Trophoblast cell (in vitro differentiated cells and primary cell): ENCODE measurements at regions not wholly inside any gene's neighbourhood (a gene's known extent, or its start where the extent isn't known, plus 50 kb on each side); places are given as distances from the start of the nearest gene placed in this dataset.

ENCODE experiments used
- DNase-seq, 2 donors: peaks; one replicate each; pipeline ENCODE4 v3.0.0-alpha.2; 2016
- H2AFZ ChIP-seq: 2 replicates; pipeline ENCODE4 v1.6.1; 2013; ENCODE audit warnings: low read length, moderate library complexity, mild to moderate bottlenecking; ENCODE audit not compliant: insufficient read depth, poor library complexity
- H2AK5ac ChIP-seq: 2 replicates; pipeline ENCODE4 v1.6.1; 2013; ENCODE audit warnings: mild to moderate bottlenecking, low read length
- H2BK120ac ChIP-seq: 2 replicates; pipeline ENCODE4 v1.6.1; 2013; ENCODE audit warnings: low read length, mild to moderate bottlenecking, moderate library complexity; ENCODE audit not compliant: insufficient read depth, poor library complexity
- H2BK12ac ChIP-seq: 2 replicates; pipeline ENCODE4 v1.6.1; 2013; ENCODE audit warnings: mild to moderate bottlenecking, low read length, moderate library complexity
- H2BK5ac ChIP-seq: 2 replicates; pipeline ENCODE4 v1.6.1; 2013; ENCODE audit warnings: low read length, low read depth, moderate library complexity, mild to moderate bottlenecking; ENCODE audit not compliant: poor library complexity
- H3K14ac ChIP-seq: 2 replicates; pipeline ENCODE4 v1.6.1; 2013; ENCODE audit warnings: mild to moderate bottlenecking, low read length
- H3K18ac ChIP-seq: 2 replicates; pipeline ENCODE4 v1.6.1; 2013; ENCODE audit warnings: mild to moderate bottlenecking, low read length
- H3K23ac ChIP-seq: 2 replicates; pipeline ENCODE4 v1.6.1; 2013; ENCODE audit warnings: low read length
- H3K27ac ChIP-seq: 2 replicates; pipeline ENCODE4 v1.5.1; 2013; ENCODE audit warnings: low read depth, mild to moderate bottlenecking, inconsistent platforms, low read length, moderate library complexity
- H3K27me3 ChIP-seq: 2 replicates; pipeline ENCODE4 v1.6.1; 2013; ENCODE audit warnings: inconsistent platforms, mild to moderate bottlenecking, low read length, moderate library complexity; ENCODE audit not compliant: insufficient read depth
- H3K36me3 ChIP-seq, 2 experiments: 1 replicate in 1 of 2; 2 replicates in 1 of 2; pipeline ENCODE4 v1.6.1; 2013; ENCODE audit warnings: low read length in 2 of 2, mild to moderate bottlenecking in 2 of 2, moderate library complexity in 1 of 2; ENCODE audit not compliant: insufficient read depth in 2 of 2, control insufficient read depth in 1 of 2
- H3K4ac ChIP-seq: 2 replicates; pipeline ENCODE4 v1.6.1; 2013; ENCODE audit warnings: low read depth, mild to moderate bottlenecking, low read length, moderate library complexity
- H3K4me1 ChIP-seq, 2 experiments: 1 replicate in 1 of 2; 2 replicates in 1 of 2; pipeline ENCODE4 v1.6.1; 2013; ENCODE audit warnings: low read length in 2 of 2, mild to moderate bottlenecking in 2 of 2, moderate library complexity in 1 of 2; ENCODE audit not compliant: insufficient read depth in 2 of 2, control insufficient read depth in 1 of 2
- H3K4me2 ChIP-seq: 2 replicates; pipeline ENCODE4 v1.6.1; 2013; ENCODE audit warnings: inconsistent platforms, mild to moderate bottlenecking, low read length, moderate library complexity
- H3K4me3 ChIP-seq: 2 replicates; pipeline ENCODE4 v1.5.1; 2013; ENCODE audit warnings: mild to moderate bottlenecking, low read depth, low read length, inconsistent platforms
- H3K79me1 ChIP-seq: one replicate; pipeline ENCODE4 v1.6.1; 2013; ENCODE audit warnings: low read length
- H3K79me2 ChIP-seq: 2 replicates; pipeline ENCODE4 v1.6.1; 2013; ENCODE audit warnings: low read length, mild to moderate bottlenecking; ENCODE audit not compliant: control insufficient read depth, insufficient read depth, poor library complexity
- H3K9ac ChIP-seq: 2 replicates; pipeline ENCODE4 v1.6.1; 2013; ENCODE audit warnings: mild to moderate bottlenecking, low read length
- H3K9me3 ChIP-seq: 2 replicates; pipeline ENCODE4 v1.6.1; 2013; ENCODE audit warnings: low read depth, mild to moderate bottlenecking, control low read depth, inconsistent platforms, low read length; ENCODE audit not compliant: insufficient read depth
- H4K12ac ChIP-seq: 2 replicates; pipeline ENCODE4 v1.6.1; 2013; ENCODE audit warnings: low read depth, mild to moderate bottlenecking, low read length, moderate library complexity
- H4K8ac ChIP-seq: 2 replicates; pipeline ENCODE4 v1.6.1; 2013; ENCODE audit warnings: low read depth, mild to moderate bottlenecking, low read length, moderate library complexity
- H4K91ac ChIP-seq: one replicate; pipeline ENCODE4 v1.6.1; 2013; ENCODE audit warnings: low read depth, mild to moderate bottlenecking, low read length, moderate library complexity
- WGBS: extraction: QIAGEN DNeasy Blood & Tissue Kit; methylation state at CpG from one replicate; pipeline ENCODE4 v1.1.7; 2013; ENCODE audit warnings: missing lambda C conversion rate; ENCODE audit not compliant: insufficient read length, insufficient coverage; ENCODE audit errors: extremely low coverage; 5-methylcytosine and 5-hydroxymethylcytosine counted together

DNA sequence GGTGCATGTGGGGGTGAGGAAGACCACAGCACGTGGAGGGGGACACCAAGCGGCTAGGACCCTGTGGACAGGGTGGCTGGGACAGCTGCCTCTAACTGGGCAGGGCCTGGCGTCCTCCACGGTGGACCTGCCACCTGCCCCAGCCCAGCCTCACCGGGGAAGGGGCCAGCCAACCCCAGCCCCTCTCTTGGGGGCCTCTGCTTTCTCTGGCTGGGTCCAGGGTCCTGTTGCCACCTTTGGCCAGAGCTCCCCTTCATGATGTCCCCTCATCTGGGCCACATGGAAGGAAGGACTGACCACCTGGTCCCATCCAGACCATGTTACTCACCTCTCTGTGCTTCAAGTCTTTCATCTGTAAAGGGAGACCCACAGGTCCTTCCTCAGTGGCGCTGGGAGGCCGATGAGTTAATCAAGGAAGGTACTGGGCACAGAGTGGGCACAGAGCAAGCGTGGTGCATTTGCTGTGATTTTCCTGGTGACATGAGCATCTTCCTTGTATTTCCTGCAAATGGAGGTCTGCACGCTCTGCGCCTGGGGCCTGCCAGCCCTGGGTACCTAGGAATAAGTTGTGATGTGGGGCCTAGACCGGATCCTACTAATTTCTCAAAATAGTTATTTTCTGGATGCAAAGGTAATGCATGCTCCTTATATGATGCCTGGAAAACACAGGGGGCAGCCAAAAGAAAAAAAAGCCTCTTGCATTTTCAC, 538.4 kb downstream of the TBC1D22A start:
- peaks cover 78% of the 10 kb centered on the region for H3K9me3 ChIP-seq
- no peak overlapping the region for H2AFZ ChIP-seq
- H4K12ac ChIP-seq, result no peak overlapping the region
- no peak overlapping the region for H3K9ac ChIP-seq
- no peak overlapping the region for H3K4ac ChIP-seq
- H3K18ac ChIP-seq, result no peak overlapping the region
- H2AK5ac ChIP-seq, result no peak overlapping the region
- H3K79me2 ChIP-seq, result no peaks in the 10 kb centered on the region
- H4K8ac ChIP-seq, result no peak overlapping the region
- no peak overlapping the region for H3K27ac ChIP-seq
- H3K4me2 ChIP-seq, result no peak overlapping the region
- no peak for DNase-seq
- H3K36me3 ChIP-seq, result no peaks in the 10 kb centered on the region
- no CpG with 5 or more reads among the region's 11 CpGs for WGBS
- H3K23ac ChIP-seq, result no peak overlapping the region
- no peaks in the 10 kb centered on the region for H3K4me1 ChIP-seq
- no peak overlapping the region for H4K91ac ChIP-seq
- no peak overlapping the region for H2BK120ac ChIP-seq
- no peak overlapping the region for H2BK5ac ChIP-seq
- H2BK12ac ChIP-seq, result no peak overlapping the region
- peak overlapping the region; percentile 25 for H3K4me3 ChIP-seq
- H3K14ac ChIP-seq, result no peak overlapping the region
- H3K27me3 ChIP-seq, result no peaks in the 10 kb centered on the region
- no peaks in the 10 kb centered on the region for H3K79me1 ChIP-seq

DNA sequence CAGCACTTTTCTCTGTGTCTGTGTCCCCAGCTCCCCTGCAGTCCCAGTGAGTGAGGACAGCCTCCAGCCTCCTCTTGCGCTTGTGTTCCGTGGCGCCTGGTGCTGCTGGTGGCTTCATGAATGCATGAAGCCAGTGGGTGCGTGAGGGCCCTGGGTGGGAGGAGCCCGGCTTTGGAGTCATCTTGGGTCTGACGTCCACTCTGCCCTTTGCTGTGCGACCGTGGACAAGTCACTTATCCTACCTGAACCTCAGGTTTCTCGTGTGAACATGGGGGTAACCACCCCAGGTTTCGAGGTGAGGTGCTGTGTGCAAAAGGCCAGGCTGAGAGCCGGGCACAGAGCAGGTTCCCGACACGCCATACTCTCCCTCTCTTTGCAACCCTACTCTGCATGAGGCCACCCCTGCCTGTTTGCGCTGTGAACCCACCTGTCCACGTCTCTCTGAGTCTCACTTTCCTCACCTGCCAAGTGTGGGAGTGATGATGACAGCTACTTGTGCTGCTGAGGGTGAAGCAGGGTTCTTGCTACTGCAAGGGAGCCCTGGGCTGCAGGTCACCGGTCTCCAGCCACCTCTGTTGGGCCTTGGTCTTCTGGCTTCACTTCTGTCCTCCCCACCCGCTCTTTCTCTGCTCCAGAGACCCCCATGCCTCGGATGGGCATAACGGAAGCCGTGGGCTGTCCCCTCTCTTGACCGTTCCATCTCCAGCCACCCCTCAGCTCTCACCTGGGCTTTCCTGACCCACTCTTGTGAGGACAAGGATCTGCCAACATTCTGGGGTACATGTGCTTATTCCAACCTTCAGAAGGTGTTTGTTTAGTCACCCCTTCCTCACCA, 537.6 kb downstream of the TBC1D22A start:
- Histone ChIP-seq H2BK5ac (no peak overlapping the region), H3K23ac (no peak overlapping the region), H3K14ac (no peak overlapping the region), H3K9me3 (peaks cover 85% of the 10 kb centered on the region), H2BK120ac (no peak overlapping the region), H3K4me3 (peak overlapping the region; percentile 25), H3K79me1 (no peaks in the 10 kb centered on the region), H3K36me3 (no peaks in the 10 kb centered on the region), H3K27me3 (no peaks in the 10 kb centered on the region), H2AK5ac (no peak overlapping the region), H3K4ac (no peak overlapping the region), H3K4me1 (no peaks in the 10 kb centered on the region), H4K8ac (no peak overlapping the region), H2BK12ac (no peak overlapping the region), H3K27ac (no peak overlapping the region), H3K18ac (no peak overlapping the region), H2AFZ (no peak overlapping the region), H3K9ac (no peak overlapping the region), H3K4me2 (no peak overlapping the region), H4K12ac (no peak overlapping the region), H4K91ac (no peak overlapping the region), H3K79me2 (no peaks in the 10 kb centered on the region)
- no peak for DNase-seq
- no CpG with 5 or more reads among the region's 21 CpGs for WGBS

DNA sequence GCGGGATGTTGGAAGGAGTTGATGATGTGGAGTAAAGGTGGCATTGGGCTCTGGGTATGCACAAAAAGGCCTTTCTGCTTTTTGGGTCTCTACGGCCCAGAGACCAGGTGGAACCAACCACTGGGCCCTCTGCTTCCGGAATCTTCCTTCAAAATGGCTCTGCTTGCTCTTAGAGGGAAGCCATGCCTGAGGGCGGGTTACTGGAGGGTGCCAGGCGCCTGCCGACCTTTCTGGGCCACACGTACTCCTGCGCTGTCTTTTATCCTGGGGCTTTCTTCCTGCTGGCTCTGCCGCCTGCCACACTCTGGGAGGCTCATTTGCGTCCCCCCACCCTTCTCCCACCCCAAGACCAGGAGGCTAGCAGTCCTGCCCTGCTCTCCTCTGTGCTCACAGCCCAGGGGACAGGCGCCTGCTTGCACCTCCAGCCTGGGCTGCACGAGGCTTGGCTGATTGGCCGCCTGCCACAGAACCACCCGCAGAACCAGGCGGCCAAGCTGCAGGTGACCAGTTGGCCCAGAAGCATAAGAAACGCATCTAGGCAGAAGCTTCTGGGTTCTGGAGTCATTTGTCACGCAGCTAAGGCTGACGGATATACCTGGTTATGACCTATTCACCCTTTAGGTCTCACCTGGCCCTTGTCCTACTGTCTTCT, 536.9 kb downstream of the TBC1D22A start:
- no peak overlapping the region for H2BK5ac ChIP-seq
- no peaks in the 10 kb centered on the region for H3K79me2 ChIP-seq
- H4K12ac ChIP-seq, result no peak overlapping the region
- WGBS, result no CpG with 5 or more reads among the region's 18 CpGs
- H3K14ac ChIP-seq, result no peak overlapping the region
- H4K91ac ChIP-seq, result no peak overlapping the region
- H2AFZ ChIP-seq, result no peak overlapping the region
- no peak overlapping the region for H3K4me2 ChIP-seq
- no peak overlapping the region for H2BK120ac ChIP-seq
- no peaks in the 10 kb centered on the region for H3K36me3 ChIP-seq
- H3K23ac ChIP-seq, result no peak overlapping the region
- H2AK5ac ChIP-seq, result no peak overlapping the region
- no peaks in the 10 kb centered on the region for H3K27me3 ChIP-seq
- DNase-seq, result no peak
- H3K4me1 ChIP-seq, result no peaks in the 10 kb centered on the region
- H3K9ac ChIP-seq, result no peak overlapping the region
- H3K9me3 ChIP-seq, result peaks cover 86% of the 10 kb centered on the region
- H3K4me3 ChIP-seq, result no peak overlapping the region
- H3K79me1 ChIP-seq, result no peaks in the 10 kb centered on the region
- H4K8ac ChIP-seq, result no peak overlapping the region
- no peak overlapping the region for H3K27ac ChIP-seq
- H3K4ac ChIP-seq, result no peak overlapping the region
- no peak overlapping the region for H3K18ac ChIP-seq
- H2BK12ac ChIP-seq, result no peak overlapping the region

DNA sequence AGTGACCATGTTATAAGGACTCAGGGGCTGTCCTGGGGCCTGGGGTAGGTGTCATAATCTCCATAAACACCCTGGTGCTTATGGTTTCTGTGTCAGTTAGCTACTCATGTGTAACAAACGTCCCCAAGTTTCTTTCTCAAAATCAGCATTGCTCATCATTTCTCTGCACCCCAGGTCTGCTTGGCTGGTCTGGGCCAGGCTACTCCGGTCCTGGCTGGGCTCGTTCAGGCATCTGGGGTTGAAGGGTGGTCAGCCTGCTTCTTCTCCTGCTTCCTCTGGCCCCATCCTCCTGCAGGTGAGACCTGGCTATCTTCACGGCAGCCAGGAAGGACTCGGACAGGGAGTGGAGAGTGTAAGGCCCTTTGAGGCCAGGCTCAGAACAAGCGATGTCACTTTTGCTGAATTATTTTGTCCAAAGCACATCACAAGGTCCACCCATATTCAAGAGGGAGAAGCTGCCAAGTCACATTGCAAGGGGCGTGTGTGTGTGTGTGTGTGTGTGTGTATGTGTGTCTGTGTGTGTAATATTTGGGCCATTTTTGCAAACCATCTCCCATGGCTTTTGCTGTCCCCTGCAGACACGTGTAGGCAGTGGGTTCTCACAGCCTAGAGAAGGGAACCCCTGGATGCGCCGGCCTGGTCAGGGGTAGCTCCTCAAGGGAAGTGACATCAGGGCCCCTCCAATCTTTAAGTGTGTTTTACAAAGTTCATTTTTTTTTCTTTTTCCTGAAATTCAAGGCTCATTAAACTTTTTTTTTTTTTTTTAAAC, 535.8 kb downstream of the TBC1D22A start:
- no peak overlapping the region for H3K18ac ChIP-seq
- no peak overlapping the region for H4K91ac ChIP-seq
- no peak overlapping the region for H2BK5ac ChIP-seq
- H2AFZ ChIP-seq, result no peak overlapping the region
- no peak overlapping the region for H4K12ac ChIP-seq
- no peaks in the 10 kb centered on the region for H3K27me3 ChIP-seq
- WGBS, result no CpG with 5 or more reads among the region's 10 CpGs
- no peak overlapping the region for H4K8ac ChIP-seq
- H3K4me1 ChIP-seq, result no peaks in the 10 kb centered on the region
- H2AK5ac ChIP-seq, result no peak overlapping the region
- no peaks in the 10 kb centered on the region for H3K36me3 ChIP-seq
- no peak for DNase-seq
- H3K79me2 ChIP-seq, result no peaks in the 10 kb centered on the region
- no peak overlapping the region for H3K27ac ChIP-seq
- H3K9me3 ChIP-seq, result peaks cover 85% of the 10 kb centered on the region
- no peak overlapping the region for H3K4me2 ChIP-seq
- H3K14ac ChIP-seq, result no peak overlapping the region
- H2BK120ac ChIP-seq, result no peak overlapping the region
- H2BK12ac ChIP-seq, result no peak overlapping the region
- no peak overlapping the region for H3K4me3 ChIP-seq
- no peak overlapping the region for H3K23ac ChIP-seq
- no peak overlapping the region for H3K9ac ChIP-seq
- H3K4ac ChIP-seq, result no peak overlapping the region
- H3K79me1 ChIP-seq, result no peaks in the 10 kb centered on the region
